ENCODE measurements at regions not wholly inside any gene's neighbourhood (a gene's known extent, or its start where the extent isn't known, plus 50 kb on each side); places are given as distances from the start of the nearest gene placed in this dataset.

- in situ Hi-C loops (cut with MboI; ENCODE audit: low sequenced_read_pairs): no loop called here
- ChIA-PET CTCF (no interaction called here), POLR2A (ENCODE audit: unreplicated experiment) (no interaction called here)
These were observed 92.1 kb upstream of the SOD3 start for GRCh38 chr4:24703298-24703697.

More at GRCh38 chr4:24703298-24703697, 92.1 kb upstream of the SOD3 start:
- Histone ChIP-seq H3K79me1 (ENCODE audit: low read depth in 1 of 2, low read length in 2 of 2) (no peaks in the 10 kb centered on the region), H2AK5ac (ENCODE audit: low read depth, low read length) (no peak overlapping the region), H3K14ac (replicated peaks; ENCODE audit: low read depth, low read length) (no peak overlapping the region), H2BK5ac (ENCODE audit: low read depth, low read length, poor library complexity, severe bottlenecking) (no peak overlapping the region), H4K20me1 (ENCODE audit: insufficient read depth, low read length) (no peaks in the 10 kb centered on the region), H4K5ac (ENCODE audit: low read depth, low read length) (no peak overlapping the region), H3K4me2 (ENCODE audit: low read depth, low read length) (no peak overlapping the region), H2BK120ac (ENCODE audit: low read depth, low read length) (no peak overlapping the region), H4K91ac (ENCODE audit: insufficient read depth, low read depth, low read length) (no peak overlapping the region), H3K4me3 (ENCODE audit: insufficient read depth, low read depth, low read length) (no peak overlapping the region), H3K9me3 (ENCODE audit: control insufficient read depth, insufficient read depth, low read length) (no peaks in the 10 kb centered on the region), H3K18ac (ENCODE audit: low read depth, low read length) (no peak overlapping the region), H4K8ac (ENCODE audit: low read depth in 2 of 2, low read length in 2 of 2) (no peak overlapping the region), H3K27me3 (ENCODE audit: control insufficient read depth, insufficient read depth, low read length) (peaks cover 5% of the 10 kb centered on the region), H2AFZ (replicated peaks; ENCODE audit: low read length, poor library complexity) (no peak overlapping the region), H2BK15ac (ENCODE audit: low read depth, low read length) (no peak overlapping the region), H2BK20ac (ENCODE audit: low read depth, low read length) (no peak overlapping the region), H3K27ac (ENCODE audit: insufficient read depth, low read length) (no peak overlapping the region), H3K36me3 (ENCODE audit: control insufficient read depth, insufficient read depth, low read length) (no peaks in the 10 kb centered on the region), H3K4ac (ENCODE audit: low read depth, low read length) (no peak overlapping the region), H3K23ac (ENCODE audit: low read depth, low read length) (no peak overlapping the region), H3K9me1 (ENCODE audit: insufficient read depth, low read length) (no peaks in the 10 kb centered on the region), H3K4me1 (ENCODE audit: control insufficient read depth, insufficient read depth, low read length) (no peaks in the 10 kb centered on the region), H3K56ac (ENCODE audit: extremely low read depth, insufficient read depth, low read length) (no peak overlapping the region), H2AK9ac (replicated peaks; ENCODE audit: low read depth, low read length, poor library complexity) (no peak overlapping the region), H3K9ac (ENCODE audit: low read depth, low read length) (no peak overlapping the region)
- no TSS peak for BruUV-seq (replicated peaks)
- intact Hi-C loops (cut with micrococcal nuclease): no loop called here
- TF ChIP-seq RAD21 (IDR thresholded peaks at IDR 0.05; ENCODE audit: low read length): no peak
- no peak for TF ChIP-seq MXI1 (IDR thresholded peaks at IDR 0.05; ENCODE audit: borderline replicate concordance, low read depth, low read length)
- no peak for TF ChIP-seq MAFK (IDR thresholded peaks at IDR 0.05; ENCODE audit: low read depth, low read length)
- no peak for TF ChIP-seq POLR2A (IDR thresholded peaks at IDR 0.05; ENCODE audit: low read depth, low read length)
- TF ChIP-seq ELK1 (IDR thresholded peaks at IDR 0.05; ENCODE audit: borderline replicate concordance, low read depth, low read length): no peak
- no peak for TF ChIP-seq SMC3 (IDR thresholded peaks at IDR 0.05; ENCODE audit: low read depth, low read length)
- TF ChIP-seq CEBPB (IDR thresholded peaks at IDR 0.05; ENCODE audit: low read depth, low read length): no peak
- WGBS, 2 experiments (ENCODE audit: extremely low coverage in 2 of 2, insufficient read length in 1 of 2): no CpG with 5 or more reads among the region's 2 CpGs
- dilution Hi-C loops (cut with HindIII; ENCODE audit: low sequenced_read_pairs, unreplicated experiment): no loop called here
- DNase-seq: no peak
- ATAC-seq (ENCODE audit: low read depth): no peak

Data from IMR-90 (cell line).